Stomach (tissue), 8 donors: ENCODE measurements at regions not wholly inside any gene's neighbourhood (a gene's known extent, or its start where the extent isn't known, plus 50 kb on each side); places are given as distances from the start of the nearest gene placed in this dataset.
A peak's percentile ranks its signal among the peaks of the same experiment; 100 is the strongest.

Source experiments
- DNase-seq, 2 donors: peaks; one replicate each; pipeline versions ENCODE4 v3.0.0 to v3.0.0-alpha.2; 2013 to 2019
- H3K27ac ChIP-seq, 5 donors: fragments of 200-600 bp in 4 of 5; sonication (generic) in 4 of 5; one replicate each; pipeline ENCODE4 v1.5.1; 2013 to 2019; ENCODE audit warnings: mild to moderate bottlenecking in 1 of 5, moderate library complexity in 1 of 5
- H3K27me3 ChIP-seq, 3 donors: fragments of 200-600 bp; sonication (generic); one replicate each; pipeline ENCODE4 v1.5.1; 2017 to 2019; ENCODE audit warnings: mixed run types in 1 of 3
- H3K36me3 ChIP-seq, 4 donors: fragments of 200-600 bp; sonication (generic); 1 replicate in 3 of 4; 2 replicates in 1 of 4; pipeline ENCODE4 v1.5.1; 2016 to 2019
- H3K4me1 ChIP-seq, 4 donors: fragments of 200-600 bp; sonication (generic); one replicate each; pipeline ENCODE4 v1.5.1; 2016 to 2019
- H3K4me3 ChIP-seq, 4 donors: fragments of 200-600 bp; sonication (generic) in 3 of 4; one replicate each; pipeline ENCODE4 v1.5.1; 2016 to 2019; ENCODE audit warnings: mild to moderate bottlenecking in 1 of 4
- H3K9me3 ChIP-seq, 4 donors: fragments of 200-600 bp; sonication (generic); one replicate each; pipeline ENCODE4 v1.5.1; 2016 to 2019
- CTCF ChIP-seq, 7 experiments: fragments of 450-650 bp in 4 of 7; fragments of 200-600 bp in 3 of 7; sonication (generic) in 3 of 7; IDR thresholded peaks; one replicate each; pipeline ENCODE4 v1.5.1; 2016 to 2019; ENCODE audit warnings: antibody characterized with exemption in 7 of 7, control low read depth in 2 of 7, mild to moderate bottlenecking in 1 of 7
- EP300 ChIP-seq: sonication (generic); formaldehyde crosslinking; IDR thresholded peaks from one replicate; pipeline ENCODE4 v1.6.1; 2017; ENCODE audit warnings: antibody characterized with exemption
- POLR2A ChIP-seq, 4 donors: fragments of 450-650 bp; IDR thresholded peaks; one replicate each; pipeline ENCODE4 v1.6.1; 2016; ENCODE audit warnings: antibody characterized with exemption in 4 of 4, control low read depth in 2 of 4, mild to moderate bottlenecking in 1 of 4, moderate library complexity in 1 of 4
- POLR2AphosphoS5 ChIP-seq, 3 donors: sonication (generic); formaldehyde crosslinking; IDR thresholded peaks; one replicate each; pipeline ENCODE4 v1.6.1; 2016; ENCODE audit warnings: antibody characterized with exemption in 3 of 3
- WGBS, 5 donors: extraction: QIAGEN DNeasy Blood & Tissue Kit in 3 of 5; methylation state at CpG; one replicate each; pipeline versions ENCODE4 v1.1.5 to v1.1.7; 2013 to 2018; 5-methylcytosine and 5-hydroxymethylcytosine counted together
- intact Hi-C: fragments of 100-400 bp; cut with DNase I; formaldehyde crosslinking; loops from one replicate; pipeline ENCODE4 v1.15.1; 2023; ENCODE audit warnings: low total_unique reads
- donor health status: healthy with polysubstance abuse.
- donor health status: Bipolar disorder and iron deficiency.
- donor health status: healthy.

- Histone ChIP-seq H3K36me3 (no peaks in the 10 kb centered on the region), H3K9me3 (no peaks in the 10 kb centered on the region), H3K4me3 (no peak overlapping the region), H3K4me1 (peaks cover 13 to 38% (median 29%) of the 10 kb centered on the region in 4 donors), H3K27me3 (no peaks in the 10 kb centered on the region), H3K27ac (peak overlapping the region in 1 of 5 donors; percentile 35)
- 37 to 42% (median 39%) methylated on average over 6 of the region's 6 CpGs for WGBS, 5 donors
- DNase-seq, result no peak
- intact Hi-C loops, result no loop called here
- peak in 2 of 3 donors; percentile 5 to 12 for TF ChIP-seq POLR2AphosphoS5 (IDR thresholded peaks at IDR 0.05)
- TF ChIP-seq CTCF (IDR thresholded peaks at IDR 0.05), result no peak
Measured at GRCh38 chr16:54652201-54652770, 278.4 kb upstream of the IRX5 start.

GRCh38 chr16:54651440-54652195 lies 279.0 kb upstream of the IRX5 start:
- Histone ChIP-seq H3K36me3 (no peaks in the 10 kb centered on the region), H3K4me1 (peaks cover 13 to 34% (median 25%) of the 10 kb centered on the region in 4 donors), H3K9me3 (no peaks in the 10 kb centered on the region), H3K27ac (peak overlapping the region in 1 of 5 donors; percentile 35), H3K4me3 (no peak overlapping the region), H3K27me3 (no peaks in the 10 kb centered on the region)
- no peak for DNase-seq
- 69 to 77% (median 72%) methylated on average over 19 of the region's 19 CpGs for WGBS, 5 donors
- intact Hi-C loops, result no loop called here
- TF ChIP-seq CTCF (IDR thresholded peaks at IDR 0.05), result no peak
- TF ChIP-seq POLR2A (IDR thresholded peaks at IDR 0.05), result no peak
- TF ChIP-seq EP300, result no peak

GRCh38 chr16:54649876-54650275 lies 280.8 kb upstream of the IRX5 start:
- Histone ChIP-seq H3K4me3 (no peak overlapping the region), H3K4me1 (peaks cover 6 to 16% (median 13%) of the 10 kb centered on the region in 4 donors), H3K9me3 (no peaks in the 10 kb centered on the region), H3K36me3 (no peaks in the 10 kb centered on the region), H3K27ac (peak overlapping the region in 1 of 5 donors; percentile 22), H3K27me3 (no peaks in the 10 kb centered on the region)
- DNase-seq, result no peak
- intact Hi-C loops, result no loop called here
- 27 to 58% (median 36%) methylated on average over 6 of the region's 6 CpGs for WGBS, 5 donors
- no peak for TF ChIP-seq CTCF (IDR thresholded peaks at IDR 0.05)
- TF ChIP-seq POLR2A (IDR thresholded peaks at IDR 0.05), result no peak
- no peak for TF ChIP-seq POLR2AphosphoS5 (IDR thresholded peaks at IDR 0.05)
- TF ChIP-seq EP300, result no peak

- Histone ChIP-seq H3K27me3 (no peaks in the 10 kb centered on the region), H3K4me3 (no peak overlapping the region), H3K4me1 (peaks cover 0 to 10% (median 7%) of the 10 kb centered on the region in 4 donors), H3K9me3 (no peaks in the 10 kb centered on the region), H3K27ac (no peak overlapping the region), H3K36me3 (no peaks in the 10 kb centered on the region)
- intact Hi-C loops, result no loop called here
- no peak for TF ChIP-seq POLR2AphosphoS5 (IDR thresholded peaks at IDR 0.05)
- TF ChIP-seq CTCF (IDR thresholded peaks at IDR 0.05), result no peak
- TF ChIP-seq EP300, result no peak
- TF ChIP-seq POLR2A (IDR thresholded peaks at IDR 0.05), result no peak
- no peak for DNase-seq
- 68 to 88% (median 79%) methylated on average over 10 of the region's 10 CpGs for WGBS, 5 donors
Measured at GRCh38 chr16:54648575-54648974, 282.1 kb upstream of the IRX5 start.
